Fibroblast of lung (primary cell): ENCODE measurements at regions not wholly inside any gene's neighbourhood (a gene's known extent, or its start where the extent isn't known, plus 50 kb on each side); places are given as distances from the start of the nearest gene placed in this dataset.

Experiments used
- DNase-seq, 2 donors: peaks; one replicate each; pipeline versions ENCODE4 v3.0.0 to v3.0.0-alpha.2; 2010; ENCODE audit warnings: low read depth in 2 of 2
- H2AFZ ChIP-seq: 2 replicates; pipeline ENCODE4 v1.5.1; 2012; ENCODE audit warnings: low read length, control low read depth, inconsistent platforms
- H3K27ac ChIP-seq: 2 replicates; pipeline ENCODE4 v1.5.1; 2011; ENCODE audit warnings: low read length, control low read depth; ENCODE audit not compliant: insufficient read depth
- H3K27me3 ChIP-seq: 2 replicates; pipeline ENCODE4 v1.5.1; 2011; ENCODE audit warnings: mild to moderate bottlenecking, low read length; ENCODE audit not compliant: control insufficient read depth, insufficient read depth
- H3K36me3 ChIP-seq: 2 replicates; pipeline ENCODE4 v1.5.1; 2011; ENCODE audit warnings: low read length; ENCODE audit not compliant: control insufficient read depth, insufficient read depth
- H3K4me1 ChIP-seq: 2 replicates; pipeline ENCODE4 v1.5.1; 2011; ENCODE audit warnings: low read length; ENCODE audit not compliant: control insufficient read depth, insufficient read depth; ENCODE audit errors: extremely low read depth
- H3K4me2 ChIP-seq: 2 replicates; pipeline ENCODE4 v1.5.1; 2011; ENCODE audit warnings: low read length, control low read depth; ENCODE audit not compliant: insufficient read depth; ENCODE audit errors: extremely low read depth
- H3K4me3 ChIP-seq, 4 experiments: fragments of 200-600 bp in 1 of 4; sonication (generic) in 1 of 4; replicated peaks in 1 of 4; 2 replicates each; pipeline ENCODE4 v1.5.1; 2011 to 2016; ENCODE audit warnings: low read length in 4 of 4, low read depth in 3 of 4, mild to moderate bottlenecking in 3 of 4, control low read depth in 2 of 4, inconsistent platforms in 1 of 4, mixed read lengths in 1 of 4; ENCODE audit not compliant: insufficient read depth in 1 of 4; ENCODE audit errors: control extremely low read depth in 1 of 4
- H3K79me2 ChIP-seq: 2 replicates; pipeline ENCODE4 v1.5.1; 2012; ENCODE audit warnings: mild to moderate bottlenecking, low read length, inconsistent platforms; ENCODE audit not compliant: control insufficient read depth, insufficient read depth
- H3K9ac ChIP-seq: 2 replicates; pipeline ENCODE4 v1.5.1; 2011; ENCODE audit warnings: mild to moderate bottlenecking, low read length, control low read depth; ENCODE audit not compliant: insufficient read depth
- H3K9me3 ChIP-seq: 2 replicates; pipeline ENCODE4 v1.5.1; 2012; ENCODE audit warnings: low read depth, low read length; ENCODE audit not compliant: control insufficient read depth, insufficient read depth
- H4K20me1 ChIP-seq: 2 replicates; pipeline ENCODE4 v1.5.1; 2011; ENCODE audit warnings: low read length; ENCODE audit not compliant: control insufficient read depth, insufficient read depth; ENCODE audit errors: extremely low read depth
- EZH2 ChIP-seq: IDR thresholded peaks from 2 replicates; pipeline ENCODE4 v1.5.1; 2012; ENCODE audit warnings: low read length, control low read depth, mild to moderate bottlenecking; ENCODE audit errors: missing control alignments
- TF ChIP-seq, protein P1 (sequence below), 2 donors: IDR thresholded peaks in 1 of 2; conservative IDR thresholded peaks in 1 of 2; 1 replicate in 1 of 2; 2 replicates in 1 of 2; pipeline ENCODE4 v1.5.1; 2011 to 2012; ENCODE audit warnings: low read length in 2 of 2, control low read depth in 1 of 2, inconsistent platforms in 1 of 2, low read depth in 1 of 2, mild to moderate bottlenecking in 1 of 2

DNA sequence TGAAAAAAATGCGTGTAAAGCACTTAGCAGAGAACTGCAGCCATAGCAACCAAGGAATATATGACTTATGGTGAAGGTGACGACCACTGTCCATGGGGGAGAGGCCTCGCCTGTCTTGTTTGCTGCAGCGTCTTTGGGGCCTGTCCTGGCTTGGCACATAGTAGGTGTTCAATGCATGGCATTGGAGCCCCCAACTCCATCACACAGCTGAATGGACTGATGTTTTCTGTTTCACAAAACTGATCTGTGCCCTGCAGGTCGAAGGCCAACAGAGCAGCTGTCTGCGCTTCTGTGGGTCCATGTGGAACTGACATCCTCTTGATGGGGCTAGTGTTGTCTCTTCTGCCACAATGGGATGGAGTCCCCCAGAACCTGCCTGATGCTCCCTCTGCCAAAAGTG, 296.0 kb downstream of the PTPRU start:
- Histone ChIP-seq H3K36me3 (no peaks in the 10 kb centered on the region), H3K4me3 (no peak overlapping the region), H3K9me3 (no peaks in the 10 kb centered on the region), H3K79me2 (no peaks in the 10 kb centered on the region), H3K4me1 (no peaks in the 10 kb centered on the region), H3K27ac (no peak overlapping the region), H3K4me2 (no peak overlapping the region), H3K27me3 (no peaks in the 10 kb centered on the region), H3K9ac (no peak overlapping the region), H2AFZ (no peak overlapping the region), H4K20me1 (no peaks in the 10 kb centered on the region)
- TF ChIP-seq, protein P1, sequence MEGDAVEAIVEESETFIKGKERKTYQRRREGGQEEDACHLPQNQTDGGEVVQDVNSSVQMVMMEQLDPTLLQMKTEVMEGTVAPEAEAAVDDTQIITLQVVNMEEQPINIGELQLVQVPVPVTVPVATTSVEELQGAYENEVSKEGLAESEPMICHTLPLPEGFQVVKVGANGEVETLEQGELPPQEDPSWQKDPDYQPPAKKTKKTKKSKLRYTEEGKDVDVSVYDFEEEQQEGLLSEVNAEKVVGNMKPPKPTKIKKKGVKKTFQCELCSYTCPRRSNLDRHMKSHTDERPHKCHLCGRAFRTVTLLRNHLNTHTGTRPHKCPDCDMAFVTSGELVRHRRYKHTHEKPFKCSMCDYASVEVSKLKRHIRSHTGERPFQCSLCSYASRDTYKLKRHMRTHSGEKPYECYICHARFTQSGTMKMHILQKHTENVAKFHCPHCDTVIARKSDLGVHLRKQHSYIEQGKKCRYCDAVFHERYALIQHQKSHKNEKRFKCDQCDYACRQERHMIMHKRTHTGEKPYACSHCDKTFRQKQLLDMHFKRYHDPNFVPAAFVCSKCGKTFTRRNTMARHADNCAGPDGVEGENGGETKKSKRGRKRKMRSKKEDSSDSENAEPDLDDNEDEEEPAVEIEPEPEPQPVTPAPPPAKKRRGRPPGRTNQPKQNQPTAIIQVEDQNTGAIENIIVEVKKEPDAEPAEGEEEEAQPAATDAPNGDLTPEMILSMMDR (conservative IDR thresholded peaks at IDR 0.05 in 1 of 2, IDR thresholded peaks at IDR 0.05 in 1 of 2; ENCODE audit: low read depth in 1 of 2, low read length in 2 of 2), result no peak
- no peak for TF ChIP-seq EZH2
- DNase-seq, result no peak

DNA sequence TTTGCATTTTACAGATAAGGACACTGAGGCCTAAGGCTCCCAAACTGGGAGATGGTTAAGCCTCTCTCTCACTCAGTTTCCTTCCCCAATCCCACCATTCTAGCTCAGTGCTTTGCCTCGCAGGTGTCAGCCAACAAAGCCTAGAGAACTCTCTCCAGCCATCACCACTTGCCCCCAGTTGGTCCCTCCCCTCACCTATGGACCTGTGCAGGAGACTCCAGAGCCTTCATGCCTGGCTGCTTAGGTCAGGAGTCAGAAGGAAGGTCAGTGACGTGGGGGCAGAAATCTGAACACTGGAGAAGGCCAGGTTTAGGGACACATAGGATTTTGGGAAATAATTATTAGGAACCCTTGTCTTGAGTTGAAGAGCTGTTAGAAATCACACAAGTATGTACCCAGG, 295.3 kb downstream of the PTPRU start:
- H3K4me1 ChIP-seq, result no peaks in the 10 kb centered on the region
- H3K36me3 ChIP-seq, result no peaks in the 10 kb centered on the region
- TF ChIP-seq, protein P1 (conservative IDR thresholded peaks at IDR 0.05 in 1 of 2, IDR thresholded peaks at IDR 0.05 in 1 of 2; ENCODE audit: low read depth in 1 of 2, low read length in 2 of 2), result no peak
- TF ChIP-seq EZH2, result no peak
- H4K20me1 ChIP-seq, result no peaks in the 10 kb centered on the region
- no peaks in the 10 kb centered on the region for H3K9me3 ChIP-seq
- no peaks in the 10 kb centered on the region for H3K27me3 ChIP-seq
- no peak overlapping the region for H2AFZ ChIP-seq
- no peak overlapping the region for H3K9ac ChIP-seq
- no peak overlapping the region for H3K4me3 ChIP-seq
- DNase-seq, result no peak
- H3K27ac ChIP-seq, result no peak overlapping the region
- H3K4me2 ChIP-seq, result no peak overlapping the region
- no peaks in the 10 kb centered on the region for H3K79me2 ChIP-seq

DNA sequence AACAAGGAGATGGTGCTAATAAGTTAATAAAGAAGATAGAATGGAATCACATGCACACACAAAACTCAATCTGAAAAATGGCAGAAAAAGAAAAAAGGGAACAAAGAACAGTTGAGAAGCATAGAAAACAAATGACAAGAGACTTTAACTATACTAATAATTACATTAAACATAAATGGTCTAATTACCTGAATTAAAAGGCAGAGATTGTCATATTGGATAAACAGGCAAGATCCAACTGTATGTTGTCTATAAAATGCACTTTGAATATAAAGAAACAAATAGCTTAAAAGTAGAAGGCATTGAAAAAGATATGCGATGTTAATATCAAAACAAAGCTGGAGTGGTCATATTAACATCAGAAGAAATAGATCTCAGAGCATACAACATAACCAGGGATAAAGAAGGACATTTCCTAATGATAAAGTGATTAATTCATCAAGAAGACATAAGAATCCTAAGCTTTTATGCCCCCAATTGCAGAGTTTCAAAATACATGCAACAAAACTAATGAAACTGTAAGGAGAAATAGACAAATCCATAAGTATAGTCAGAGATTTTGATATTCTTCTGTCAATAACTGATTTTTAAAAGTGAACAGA, 293.5 kb downstream of the PTPRU start:
- H3K4me2 ChIP-seq, result no peak overlapping the region
- no peaks in the 10 kb centered on the region for H3K4me1 ChIP-seq
- H3K36me3 ChIP-seq, result no peaks in the 10 kb centered on the region
- no peak for DNase-seq
- no peak overlapping the region for H3K9ac ChIP-seq
- no peaks in the 10 kb centered on the region for H3K79me2 ChIP-seq
- H3K27ac ChIP-seq, result no peak overlapping the region
- H2AFZ ChIP-seq, result no peak overlapping the region
- H3K9me3 ChIP-seq, result no peaks in the 10 kb centered on the region
- H3K4me3 ChIP-seq, result no peak overlapping the region
- H4K20me1 ChIP-seq, result no peaks in the 10 kb centered on the region
- H3K27me3 ChIP-seq, result no peaks in the 10 kb centered on the region
- TF ChIP-seq, protein P1 (conservative IDR thresholded peaks at IDR 0.05 in 1 of 2, IDR thresholded peaks at IDR 0.05 in 1 of 2; ENCODE audit: low read depth in 1 of 2, low read length in 2 of 2), result no peak
- TF ChIP-seq EZH2, result no peak
